Uterus (tissue), 2 donors: ENCODE measurements at regions not wholly inside any gene's neighbourhood (a gene's known extent, or its start where the extent isn't known, plus 50 kb on each side); places are given as distances from the start of the nearest gene placed in this dataset.

ENCODE experiments used
- POLR2A ChIP-seq, 2 donors: fragments of 450-650 bp; IDR thresholded peaks; one replicate each; pipeline ENCODE4 v1.6.1; 2016; ENCODE audit warnings: antibody characterized with exemption in 2 of 2, mild to moderate bottlenecking in 1 of 2, moderate library complexity in 1 of 2
- TF ChIP-seq, protein P1 (sequence below), 4 experiments: fragments of 200-600 bp in 2 of 4; fragments of 450-650 bp in 2 of 4; sonication (generic) in 2 of 4; IDR thresholded peaks; one replicate each; pipeline ENCODE4 v1.5.1; 2016 to 2019; ENCODE audit warnings: antibody characterized with exemption in 4 of 4, mild to moderate bottlenecking in 2 of 4, moderate library complexity in 1 of 4

DNA sequence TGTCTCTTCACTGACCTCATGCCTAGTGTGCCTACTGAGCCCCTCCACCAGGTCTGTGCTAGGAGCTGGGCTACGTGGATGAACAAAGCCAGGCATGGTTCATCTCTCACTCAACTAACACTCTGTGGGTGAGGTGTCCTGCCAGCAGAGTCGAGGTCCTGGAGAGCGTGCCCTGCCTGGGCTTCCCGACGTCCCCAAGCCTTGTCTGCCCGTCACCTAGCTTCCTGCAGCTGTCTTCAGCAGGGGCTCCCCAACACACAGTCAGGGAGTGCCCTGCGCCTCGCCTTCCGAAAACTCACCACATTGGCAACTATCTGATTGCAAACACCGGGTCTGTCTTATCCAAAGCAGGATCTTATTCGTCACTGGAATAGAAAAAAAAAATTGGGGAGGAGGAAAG is 167.5 kb upstream of the ZC3H12A start:
- TF ChIP-seq, protein P1, sequence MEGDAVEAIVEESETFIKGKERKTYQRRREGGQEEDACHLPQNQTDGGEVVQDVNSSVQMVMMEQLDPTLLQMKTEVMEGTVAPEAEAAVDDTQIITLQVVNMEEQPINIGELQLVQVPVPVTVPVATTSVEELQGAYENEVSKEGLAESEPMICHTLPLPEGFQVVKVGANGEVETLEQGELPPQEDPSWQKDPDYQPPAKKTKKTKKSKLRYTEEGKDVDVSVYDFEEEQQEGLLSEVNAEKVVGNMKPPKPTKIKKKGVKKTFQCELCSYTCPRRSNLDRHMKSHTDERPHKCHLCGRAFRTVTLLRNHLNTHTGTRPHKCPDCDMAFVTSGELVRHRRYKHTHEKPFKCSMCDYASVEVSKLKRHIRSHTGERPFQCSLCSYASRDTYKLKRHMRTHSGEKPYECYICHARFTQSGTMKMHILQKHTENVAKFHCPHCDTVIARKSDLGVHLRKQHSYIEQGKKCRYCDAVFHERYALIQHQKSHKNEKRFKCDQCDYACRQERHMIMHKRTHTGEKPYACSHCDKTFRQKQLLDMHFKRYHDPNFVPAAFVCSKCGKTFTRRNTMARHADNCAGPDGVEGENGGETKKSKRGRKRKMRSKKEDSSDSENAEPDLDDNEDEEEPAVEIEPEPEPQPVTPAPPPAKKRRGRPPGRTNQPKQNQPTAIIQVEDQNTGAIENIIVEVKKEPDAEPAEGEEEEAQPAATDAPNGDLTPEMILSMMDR (IDR thresholded peaks at IDR 0.05), result no peak
- no peak for TF ChIP-seq POLR2A (IDR thresholded peaks at IDR 0.05)
